GOT3 (cell line): ENCODE measurements at regions not wholly inside any gene's neighbourhood (a gene's known extent, or its start where the extent isn't known, plus 50 kb on each side); places are given as distances from the start of the nearest gene placed in this dataset.

Experiments used
- DNase-seq: peaks from one replicate; lab custom pipeline; 2025; ENCODE audit warnings: mixed read lengths; lab: John Stamatoyannopoulos, UW

DNA sequence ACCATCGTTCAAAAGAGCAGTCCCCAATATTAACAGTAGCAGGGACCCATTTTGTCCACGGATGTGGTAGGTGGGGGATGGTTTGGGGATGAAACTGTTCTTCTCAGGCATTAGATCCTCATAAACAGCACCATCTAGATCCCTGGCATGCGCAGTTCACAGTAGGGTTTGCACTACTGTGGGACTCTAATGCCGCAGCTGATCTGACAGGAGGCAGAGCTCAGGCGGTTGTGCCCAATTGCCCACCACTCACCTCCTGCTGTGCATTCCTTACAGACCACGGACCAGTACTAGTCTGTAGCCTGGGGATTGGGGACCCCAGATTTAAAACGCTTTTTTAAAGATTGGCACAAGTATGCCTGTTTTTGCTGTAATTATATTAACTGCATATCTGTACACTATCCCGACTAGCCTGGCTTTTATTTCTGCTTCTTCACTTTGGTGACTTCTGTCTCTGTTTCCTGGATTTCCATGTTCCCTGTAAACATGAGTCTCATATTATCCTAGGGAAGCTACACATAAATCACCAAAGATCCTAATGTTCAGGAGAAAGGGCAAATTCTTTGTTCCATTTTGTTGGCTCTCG is 163.3 kb upstream of the AKR1E2 start:
- DNase-seq = no peak

DNA sequence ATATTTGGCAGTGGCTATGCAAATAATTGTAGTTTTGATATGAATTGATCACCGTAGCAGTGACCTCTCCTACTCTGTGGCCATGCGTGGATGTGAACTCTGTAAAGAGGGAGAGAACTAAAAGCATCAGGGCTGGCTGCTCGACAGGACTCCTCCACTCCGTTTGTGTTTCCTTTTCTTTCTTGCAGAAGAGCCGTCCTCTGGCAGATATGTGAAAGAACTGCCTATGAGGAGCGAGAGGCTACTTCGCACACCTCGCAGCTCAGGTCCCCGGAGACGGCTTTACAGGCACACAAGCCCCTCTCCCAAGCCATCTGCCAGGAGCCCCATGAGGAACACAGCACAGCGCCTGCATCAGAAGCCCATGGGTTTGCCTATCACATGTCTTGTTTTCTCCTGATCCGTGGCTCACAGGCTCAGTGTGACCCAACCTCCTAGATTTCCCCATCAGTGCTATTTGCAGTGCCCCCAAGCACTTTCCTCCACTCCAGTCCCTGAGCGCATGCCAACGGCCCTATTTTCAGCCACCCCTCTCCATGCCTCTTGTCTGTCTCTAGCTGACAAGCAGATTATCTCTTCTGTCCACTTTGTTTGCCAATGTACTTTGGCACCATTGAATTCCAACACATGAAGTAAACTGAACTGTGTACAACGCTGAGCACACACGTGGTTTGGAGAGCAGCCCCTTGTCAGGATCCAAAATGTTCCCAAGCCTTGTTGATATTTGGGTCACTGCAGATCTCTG is 164.3 kb upstream of the AKR1E2 start:
- no peak for DNase-seq

DNA sequence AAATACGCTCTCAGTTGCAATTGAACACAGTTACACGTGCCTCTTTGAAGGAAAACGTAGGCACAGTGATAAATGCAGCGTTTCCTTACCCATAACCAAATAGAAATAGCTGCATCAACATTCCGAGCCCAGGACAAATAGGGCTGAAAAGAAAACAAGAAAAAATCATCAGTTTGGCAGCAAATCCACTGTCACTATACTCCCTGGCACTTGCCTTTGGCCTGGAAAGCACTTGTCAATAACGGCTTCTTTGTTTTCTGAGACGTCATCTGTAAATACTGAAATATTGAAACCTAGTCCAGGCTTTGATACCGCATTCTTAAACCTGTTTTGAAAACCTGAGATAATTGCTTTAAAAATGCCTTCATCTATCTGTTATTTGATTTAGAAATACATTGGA is 167.2 kb upstream of the AKR1E2 start:
- no peak for DNase-seq

DNA sequence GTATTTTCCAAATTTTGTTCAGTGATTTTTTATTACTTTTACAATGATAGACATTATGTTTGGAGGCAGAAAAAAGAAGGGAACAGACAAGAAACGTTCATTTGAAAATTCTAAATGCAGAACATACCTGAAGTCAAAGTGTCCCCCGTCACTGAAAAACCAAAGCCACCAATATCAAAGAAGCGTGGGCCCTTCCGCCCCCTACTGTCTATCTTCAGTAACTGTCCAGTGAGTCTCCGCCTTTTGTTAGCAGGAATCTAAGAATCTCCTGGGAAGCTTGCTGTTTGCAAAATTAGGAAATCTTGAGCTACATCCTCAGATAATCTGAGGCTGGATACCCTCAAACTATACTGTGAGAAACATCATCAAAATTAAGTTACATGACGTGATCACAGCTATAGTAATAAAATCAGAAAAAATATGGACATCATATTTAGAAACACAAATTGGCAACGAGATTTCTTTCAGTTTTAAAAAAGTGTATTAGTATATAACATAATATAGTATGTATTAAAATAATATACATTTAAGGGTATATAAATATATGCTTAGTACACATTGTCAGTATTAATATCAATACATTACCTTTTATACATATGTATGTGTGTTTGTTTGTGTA is 169.3 kb upstream of the AKR1E2 start:
- no peak for DNase-seq

DNA sequence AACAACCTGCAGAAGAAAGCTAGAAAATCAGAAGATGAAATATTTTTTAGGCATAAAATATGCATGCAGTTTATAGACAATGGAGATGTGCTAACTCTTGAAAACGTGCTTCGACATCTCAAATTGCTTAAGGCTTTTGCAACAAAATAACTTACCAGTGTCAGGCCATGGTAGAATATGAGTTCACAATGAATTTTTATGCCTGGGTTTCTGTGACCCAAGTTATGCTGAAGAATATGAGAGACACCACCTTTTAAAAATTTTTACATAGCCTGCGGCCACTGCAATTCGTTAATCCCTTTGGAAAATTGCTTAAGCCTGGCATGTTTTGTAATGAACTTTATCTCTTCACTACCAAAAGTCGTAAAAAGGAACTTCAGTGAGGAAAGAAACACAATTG is 170.1 kb upstream of the AKR1E2 start:
- no peak for DNase-seq

DNA sequence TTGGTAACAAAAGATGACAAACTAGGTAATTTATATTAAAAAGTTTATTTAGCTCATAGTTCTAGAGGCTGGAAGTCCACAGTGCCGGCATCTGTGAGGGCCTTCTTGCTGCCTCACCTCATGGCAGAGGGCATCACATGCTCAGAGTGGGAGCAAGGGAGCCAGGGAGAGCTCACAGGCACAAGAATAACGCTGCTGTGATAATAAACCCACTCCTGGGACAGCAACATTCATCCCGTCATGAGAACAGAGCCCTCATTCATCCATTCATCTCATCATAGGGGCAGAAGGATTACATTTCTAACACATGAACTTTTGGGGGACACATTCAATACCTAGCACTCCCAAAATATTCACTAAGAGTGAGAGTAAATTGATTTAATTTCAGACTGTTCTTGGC is 170.6 kb upstream of the AKR1E2 start:
- no peak for DNase-seq

DNA sequence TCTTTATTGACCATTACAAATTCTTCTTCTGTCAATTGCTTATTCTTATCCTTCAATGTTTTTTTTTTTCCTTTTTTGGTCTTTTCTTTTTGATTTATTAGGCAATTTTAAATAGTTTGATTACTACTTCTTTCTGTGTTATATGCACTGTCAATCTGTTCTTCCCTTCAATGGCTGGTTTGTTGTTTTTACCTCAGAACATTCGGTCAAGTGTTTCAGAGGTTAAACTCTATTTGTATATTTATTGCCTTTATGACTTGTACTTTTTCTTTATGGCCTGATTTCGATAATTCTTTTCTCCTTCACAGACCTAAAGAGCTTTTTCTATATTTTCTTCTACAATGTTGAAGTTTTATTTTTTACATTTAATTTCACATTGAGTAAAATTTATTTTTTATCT is 171.5 kb upstream of the AKR1E2 start:
- DNase-seq = no peak

DNA sequence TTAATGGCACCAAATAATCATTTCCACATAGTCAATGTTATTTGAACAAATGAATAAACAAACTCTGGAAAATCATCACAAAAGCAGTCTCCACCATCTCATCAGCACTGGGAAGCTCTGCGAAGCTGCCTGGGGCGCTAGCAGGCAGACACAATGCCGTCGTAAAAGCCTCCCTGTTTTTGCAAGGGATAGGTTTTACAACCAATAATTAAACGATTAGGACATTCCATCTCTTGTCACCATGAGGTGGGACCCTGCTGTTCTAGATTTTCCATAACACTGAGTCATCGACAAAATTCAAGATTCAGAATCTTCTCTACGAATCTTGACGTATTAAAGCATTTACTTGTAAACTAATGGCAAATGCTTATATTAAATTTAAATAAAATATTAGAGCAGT is 172.8 kb upstream of the AKR1E2 start:
- DNase-seq = no peak

DNA sequence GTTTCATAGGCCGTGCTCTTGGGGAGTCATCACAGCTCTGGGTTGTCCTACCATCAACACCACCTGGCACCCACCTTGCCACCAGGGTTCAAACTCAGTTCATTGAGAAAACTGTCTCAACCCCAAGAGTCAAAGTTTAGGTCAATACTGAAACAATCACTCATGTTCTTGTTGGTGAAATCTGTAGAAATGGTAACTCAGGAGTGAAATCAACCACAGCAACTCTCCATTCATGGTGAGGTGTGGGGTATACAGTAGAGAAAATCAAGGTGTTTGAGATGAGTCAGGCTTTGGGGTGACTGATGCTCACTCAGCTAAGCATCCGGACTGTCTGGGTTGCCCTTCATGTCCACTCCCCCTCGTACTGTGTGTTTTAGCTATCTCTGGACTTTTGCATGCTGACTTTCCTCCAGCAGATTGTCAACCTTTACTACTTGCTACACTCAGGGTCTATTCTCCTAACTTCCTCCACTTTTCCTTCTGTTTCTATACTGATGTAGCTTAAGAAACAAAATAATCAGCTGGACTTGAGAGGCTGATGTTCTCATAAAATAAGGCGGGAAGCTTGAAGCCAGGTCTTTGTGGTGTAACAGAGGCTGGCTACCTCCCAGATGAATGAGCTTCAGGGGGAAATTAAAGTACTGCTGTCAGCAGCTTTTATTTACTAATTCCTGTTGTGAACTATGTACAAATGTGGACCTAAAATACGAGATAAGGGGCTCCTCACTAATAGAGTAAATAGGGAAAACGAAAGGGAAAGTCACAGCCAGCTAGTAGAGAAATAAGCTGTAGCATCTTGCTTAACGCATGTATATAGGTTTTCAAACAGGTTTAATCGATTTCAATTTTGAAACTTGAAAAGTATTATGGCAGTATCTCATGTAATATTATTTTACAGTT is 173.6 kb upstream of the AKR1E2 start:
- DNase-seq = no peak

DNA sequence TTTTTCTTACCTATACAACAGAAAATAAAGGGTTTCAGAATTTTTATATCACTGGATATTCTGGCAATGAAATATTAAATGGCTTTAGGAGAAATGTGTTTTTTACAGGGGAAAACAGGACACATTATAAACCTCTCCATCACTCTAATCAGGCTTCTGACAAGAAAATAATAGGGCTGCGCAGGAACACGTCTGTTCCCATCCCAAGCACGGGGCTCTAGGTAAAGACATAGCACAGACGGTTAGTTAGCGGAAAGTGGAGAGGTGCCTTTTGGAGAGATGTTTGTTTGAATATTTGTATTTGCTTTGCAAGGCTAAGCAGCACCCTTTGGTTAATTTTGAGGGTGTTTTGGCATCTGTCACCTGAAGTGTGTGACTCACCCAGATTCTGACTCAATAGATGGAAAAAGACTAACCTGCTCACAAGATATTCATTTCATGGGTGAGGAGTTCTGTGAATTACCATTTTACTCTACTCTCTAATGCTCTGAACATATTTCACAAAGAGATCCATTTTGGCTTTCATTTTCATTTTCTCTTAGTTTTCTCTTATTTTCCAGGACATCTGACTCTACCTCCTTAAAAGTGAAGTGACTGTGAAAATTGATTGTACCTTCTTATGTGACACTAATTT is 174.5 kb upstream of the AKR1E2 start:
- DNase-seq = no peak

DNA sequence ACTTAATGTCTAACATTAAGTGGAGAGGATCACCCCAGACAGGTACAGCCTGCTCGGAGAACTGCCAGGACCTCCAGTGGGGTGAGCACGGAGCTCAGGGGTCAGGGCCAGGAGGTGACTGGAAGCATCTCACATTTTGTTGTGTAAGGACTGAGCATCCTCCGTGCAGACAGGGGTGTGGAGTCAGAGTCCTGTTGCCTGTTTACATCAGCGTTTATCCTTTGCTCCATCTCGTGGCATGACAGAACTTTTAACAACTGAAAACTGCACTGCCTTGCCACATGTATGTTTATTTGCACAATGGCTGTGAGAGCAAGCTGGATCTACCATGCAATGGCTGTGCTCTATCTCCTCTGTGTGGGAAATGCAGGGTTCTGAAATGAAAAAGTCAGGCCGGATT is 175.4 kb upstream of the AKR1E2 start:
- no peak for DNase-seq

DNA sequence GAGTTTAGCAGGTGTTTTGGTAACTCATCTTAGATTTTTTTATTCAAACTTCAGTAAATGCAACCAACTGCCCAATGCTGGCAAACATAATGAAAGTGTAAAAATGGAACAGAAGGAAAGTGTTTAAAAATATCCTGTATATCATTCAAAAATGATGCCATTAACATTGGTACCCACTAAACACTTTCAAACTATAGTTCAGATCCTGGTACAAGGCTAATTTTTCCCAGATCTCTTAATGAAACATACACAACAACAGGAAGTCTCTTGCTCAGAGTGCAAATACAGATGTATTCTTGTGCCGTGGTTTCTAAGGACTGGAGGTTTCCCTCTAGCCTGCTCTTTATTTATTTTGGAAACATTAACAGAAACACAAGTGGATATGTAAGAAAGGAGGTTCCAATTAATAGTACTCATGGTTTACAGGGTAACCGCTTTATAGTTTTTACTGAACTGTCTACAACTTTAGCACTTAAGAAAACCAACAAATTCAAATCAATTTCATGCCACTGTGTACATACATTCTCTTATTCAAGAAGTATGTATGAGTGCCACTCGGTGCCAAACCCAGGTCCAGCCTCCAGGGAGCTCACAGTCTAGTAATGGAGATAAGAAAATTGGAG is 176.0 kb upstream of the AKR1E2 start:
- no peak for DNase-seq

DNA sequence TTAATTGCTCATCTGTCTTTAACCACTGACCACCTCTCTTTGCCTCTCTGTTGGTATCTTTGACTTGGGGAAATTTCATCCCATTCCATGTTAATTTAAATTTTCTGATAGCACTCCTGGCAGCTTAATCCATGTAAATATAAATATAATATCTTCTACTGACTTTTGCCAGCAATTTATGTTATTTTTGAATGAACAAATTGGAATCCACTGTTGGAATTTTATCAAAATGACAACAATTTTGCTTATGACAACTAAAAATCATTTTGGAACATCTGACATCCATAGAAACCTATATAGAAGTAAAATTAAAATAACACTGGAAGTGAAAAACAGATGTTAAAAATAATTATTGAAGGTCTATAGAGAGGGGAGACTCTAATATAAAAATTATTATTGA is 176.5 kb upstream of the AKR1E2 start:
- no peak for DNase-seq

DNA sequence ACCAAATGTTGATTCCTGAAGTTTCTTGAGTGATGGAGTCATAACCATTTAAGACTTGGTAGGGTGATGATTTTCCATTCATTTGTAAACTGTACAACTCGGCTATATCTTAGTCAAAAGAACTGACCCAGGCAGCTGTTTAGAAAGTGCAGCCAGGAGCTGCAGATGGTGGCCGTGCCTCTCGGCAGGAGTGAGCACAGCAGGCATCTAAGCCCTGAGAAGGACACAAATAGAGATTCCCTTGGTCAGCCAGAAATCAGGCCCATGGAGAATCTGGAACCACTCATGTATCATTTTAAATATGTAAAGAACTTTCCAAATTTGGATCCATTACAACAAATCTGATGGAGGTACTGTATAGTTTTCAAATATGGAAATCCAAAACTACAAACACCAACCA is 177.0 kb upstream of the AKR1E2 start:
- no peak for DNase-seq

DNA sequence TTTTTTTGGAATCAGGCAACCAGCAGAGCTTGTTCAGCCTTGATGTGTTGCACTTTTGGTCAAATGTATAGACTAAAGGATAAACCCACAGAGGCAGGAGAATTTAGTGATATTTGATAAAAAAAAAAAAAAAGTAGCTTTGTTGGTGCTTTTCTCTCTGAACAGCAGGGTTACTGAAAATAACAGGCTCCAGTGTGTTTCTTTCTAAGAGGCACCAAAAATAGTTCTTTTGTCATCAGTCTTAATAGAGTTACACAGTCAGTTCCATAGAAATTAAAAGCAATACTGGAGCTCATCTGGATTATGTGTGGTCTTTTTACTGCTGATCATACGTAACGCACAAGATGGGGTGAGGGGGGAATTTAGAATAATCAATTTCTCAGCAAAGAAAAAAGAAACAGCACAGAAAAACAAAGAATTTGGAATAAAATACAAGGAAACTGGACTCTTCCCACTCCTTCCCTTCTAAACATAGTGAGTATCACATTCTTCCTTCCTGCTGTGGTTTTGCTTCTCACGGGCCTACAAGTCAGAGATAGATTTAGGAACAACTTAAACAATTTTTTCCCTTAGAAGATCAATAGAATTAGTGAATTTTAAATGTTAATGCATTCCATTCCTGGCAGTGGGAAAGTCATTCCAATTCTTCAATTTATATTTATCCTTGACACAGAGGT is 178.8 kb upstream of the AKR1E2 start:
- no peak for DNase-seq

DNA sequence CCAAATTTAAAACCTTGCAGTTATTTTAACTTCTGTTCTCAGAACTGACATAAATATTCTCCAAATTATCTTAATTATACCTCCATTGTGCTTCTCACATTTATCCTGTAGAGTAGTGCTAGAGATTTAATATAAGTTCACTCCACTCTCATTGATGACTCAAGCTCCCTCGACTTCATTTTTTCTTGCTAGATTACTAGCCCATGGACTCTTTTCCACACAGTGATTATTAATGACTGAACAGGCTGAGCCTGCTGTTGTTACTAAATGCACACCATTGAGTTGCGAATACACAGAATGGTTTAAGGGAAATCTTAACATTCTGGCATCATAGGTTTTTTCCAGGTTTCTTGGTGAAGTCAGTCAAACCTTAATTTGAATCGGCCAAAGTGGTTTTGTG is 179.5 kb upstream of the AKR1E2 start:
- DNase-seq = no peak

DNA sequence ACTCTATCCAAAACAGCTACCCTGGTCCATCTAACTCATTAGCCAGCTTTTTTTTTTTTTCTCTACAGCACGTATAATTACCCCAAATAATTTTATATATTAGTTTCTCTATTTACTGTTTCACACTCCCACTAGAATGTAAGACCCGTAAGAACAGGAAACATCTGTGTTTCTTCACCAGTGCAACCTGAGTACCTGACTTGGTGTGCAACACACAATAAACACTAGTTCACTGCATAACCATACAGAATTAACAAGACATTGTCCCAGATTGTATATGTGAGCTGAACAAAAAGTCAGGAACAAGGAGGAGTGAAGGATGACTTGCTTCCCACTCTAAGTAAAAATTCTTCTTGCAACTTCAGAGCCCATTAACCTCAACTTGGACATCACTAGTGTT is 180.2 kb upstream of the AKR1E2 start:
- no peak for DNase-seq

DNA sequence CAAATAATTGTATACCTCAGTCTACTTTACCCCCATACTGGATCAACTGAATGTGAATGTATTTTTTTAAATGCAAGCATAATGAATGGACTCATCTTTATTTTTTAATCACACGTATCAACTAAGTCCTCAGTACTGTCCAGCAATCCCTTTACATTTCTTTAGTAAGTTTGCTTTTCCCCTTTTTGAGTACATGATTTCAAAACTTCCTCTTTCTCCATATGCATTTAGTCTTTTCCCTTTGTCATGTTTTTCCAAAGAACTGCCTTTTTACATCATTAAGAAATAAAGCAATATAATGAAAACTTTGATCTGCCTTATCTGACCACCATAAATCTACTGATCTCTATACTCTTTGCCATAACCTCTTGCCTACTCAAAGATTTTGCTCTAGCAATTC is 182.5 kb upstream of the AKR1E2 start:
- no peak for DNase-seq

DNA sequence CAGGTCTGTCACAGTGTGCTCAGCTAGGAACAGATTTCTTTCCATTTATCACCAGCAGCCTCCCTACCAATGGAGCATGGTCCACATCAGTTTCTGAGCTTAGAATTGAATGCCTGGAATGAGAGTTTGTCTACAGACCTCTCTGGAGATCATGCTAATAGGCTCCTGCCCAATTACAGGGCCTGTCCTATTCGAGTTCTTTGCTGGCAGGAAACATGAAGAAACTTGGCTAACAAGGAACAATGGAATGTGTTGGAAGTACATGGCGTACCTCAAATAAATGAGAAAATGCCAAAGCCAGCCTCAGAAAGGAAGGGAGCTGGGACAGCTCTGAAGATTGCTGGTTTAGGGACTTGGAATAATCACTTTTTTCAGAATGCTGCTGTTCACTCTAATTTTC is 186.0 kb upstream of the AKR1E2 start:
- no peak for DNase-seq

DNA sequence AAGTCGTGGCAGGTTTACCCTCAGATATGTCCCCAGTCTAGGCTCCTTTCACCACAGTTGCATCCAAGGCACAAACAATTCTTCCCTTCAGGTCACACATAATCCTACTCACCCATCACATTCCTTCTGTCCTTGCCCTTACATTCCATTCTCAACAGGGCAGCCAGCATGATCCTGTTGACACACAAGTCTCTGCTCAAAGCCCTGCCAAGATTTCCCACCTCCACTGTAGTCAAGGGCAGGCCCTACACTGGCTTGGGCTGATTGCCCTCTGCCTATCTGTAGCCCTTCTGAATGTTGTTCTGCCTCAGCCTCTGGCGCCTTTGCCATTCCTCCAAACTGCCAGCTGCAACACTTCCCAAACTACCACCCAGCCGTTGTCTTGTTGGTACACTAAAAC is 187.9 kb upstream of the AKR1E2 start:
- DNase-seq = no peak

DNA sequence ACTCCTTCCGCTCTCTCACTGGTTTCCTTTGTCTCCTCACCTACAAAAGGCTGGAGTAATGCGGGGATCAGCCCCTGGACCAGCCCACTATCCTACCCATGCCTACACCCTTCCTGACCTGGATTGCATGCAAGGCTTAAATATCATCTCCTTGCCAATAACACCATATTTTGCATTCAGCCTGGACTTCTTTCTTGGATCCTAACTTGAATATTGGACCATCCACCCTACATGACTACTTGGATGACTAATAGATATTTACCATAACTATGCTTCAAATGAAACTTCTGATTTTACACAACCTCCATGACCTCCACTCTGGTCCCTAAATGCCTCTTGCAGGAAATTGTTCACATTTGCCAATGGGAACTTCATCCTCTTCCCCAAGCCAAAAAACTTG is 188.3 kb upstream of the AKR1E2 start:
- DNase-seq = no peak
